HG03571 (cell line): ENCODE measurements at regions not wholly inside any gene's neighbourhood (a gene's known extent, or its start where the extent isn't known, plus 50 kb on each side); places are given as distances from the start of the nearest gene placed in this dataset.
A peak's percentile ranks its signal among the peaks of the same experiment; 100 is the strongest.

ENCODE experiments used
- ATAC-seq: cut with Tn5 transposase; IDR thresholded peaks from one replicate; pipeline ENCODE4 v1.9.1; 2021; ENCODE audit not compliant: unreplicated experiment

- peak; percentile 74 for ATAC-seq
Observed at GRCh38 chr12:92034858-92035401, 110.7 kb downstream of the BTG1 start.

GRCh38 chr12:92034083-92034482, 111.6 kb downstream of the BTG1 start:
- ATAC-seq: no peak

GRCh38 chr12:92032965-92033364, 112.7 kb downstream of the BTG1 start:
- ATAC-seq: no peak

GRCh38 chr12:92032101-92032500, 113.5 kb downstream of the BTG1 start:
- no peak for ATAC-seq

GRCh38 chr12:92030618-92031017, 115.0 kb downstream of the BTG1 start:
- peak; percentile 78 for ATAC-seq

- ATAC-seq: no peak
Observed at GRCh38 chr12:92029902-92030586, 115.6 kb downstream of the BTG1 start.

- ATAC-seq: no peak
Observed at GRCh38 chr12:92029136-92029535, 116.5 kb downstream of the BTG1 start.

- no peak for ATAC-seq
Observed at GRCh38 chr12:92028441-92028709, 117.3 kb downstream of the BTG1 start.

- ATAC-seq: no peak
Observed at GRCh38 chr12:92027701-92028440, 117.8 kb downstream of the BTG1 start.

- no peak for ATAC-seq
Observed at GRCh38 chr12:92027243-92027642, 118.4 kb downstream of the BTG1 start.

GRCh38 chr12:92025462-92026207, 120.0 kb downstream of the BTG1 start:
- ATAC-seq: no peak

- ATAC-seq: no peak
Observed at GRCh38 chr12:92022093-92022492, 123.6 kb downstream of the BTG1 start.

GRCh38 chr12:92021666-92022035, 124.0 kb downstream of the BTG1 start:
- no peak for ATAC-seq

- ATAC-seq: no peak
Observed at GRCh38 chr12:92020983-92021665, 124.5 kb downstream of the BTG1 start.

- no peak for ATAC-seq
Observed at GRCh38 chr12:92019491-92020277, 126.0 kb downstream of the BTG1 start.

GRCh38 chr12:92012691-92013090, 133.0 kb downstream of the BTG1 start:
- ATAC-seq: no peak

- ATAC-seq: no peak
Observed at GRCh38 chr12:92010853-92011701, 134.6 kb downstream of the BTG1 start.

GRCh38 chr12:92010368-92010767, 135.3 kb downstream of the BTG1 start:
- ATAC-seq: no peak

GRCh38 chr12:92008345-92008744, 137.3 kb downstream of the BTG1 start:
- no peak for ATAC-seq

- no peak for ATAC-seq
Observed at GRCh38 chr12:92007787-92008186, 137.9 kb downstream of the BTG1 start.
